Stimulated activated CD4-positive, alpha-beta T cell treated with anti-CD3 and anti-CD28 coated beads, Interleukin-1b, Interleukin-23, amount 100 ng/mL, for 24 hours (primary cell): ENCODE measurements at regions not wholly inside any gene's neighbourhood (a gene's known extent, or its start where the extent isn't known, plus 50 kb on each side); places are given as distances from the start of the nearest gene placed in this dataset.

Experiments used
- DNase-seq, 4 experiments: peaks; one replicate each; pipeline ENCODE4 v3.0.0-alpha.2; 2020; ENCODE audit warnings: low read depth in 4 of 4, low spot score in 1 of 4

GRCh38 chr15:61798631-61799030 is 261.6 kb downstream of the VPS13C start:
- no peak for DNase-seq

- no peak for DNase-seq
Observed at GRCh38 chr15:61796056-61796455, 264.2 kb downstream of the VPS13C start.

- DNase-seq, result no peak
Observed at GRCh38 chr15:61794881-61795280, 265.4 kb downstream of the VPS13C start.

- no peak for DNase-seq
Observed at GRCh38 chr15:61794276-61794675, 266.0 kb downstream of the VPS13C start.

GRCh38 chr15:61784734-61785133 is 275.5 kb downstream of the VPS13C start:
- no peak for DNase-seq

- DNase-seq, result no peak
Observed at GRCh38 chr15:61780278-61780980, 279.8 kb downstream of the VPS13C start.

GRCh38 chr15:61777689-61778088 is 282.6 kb downstream of the VPS13C start:
- DNase-seq, result no peak

GRCh38 chr15:61769557-61769956 is 290.7 kb downstream of the VPS13C start:
- no peak for DNase-seq

GRCh38 chr15:61768131-61768530 is 292.1 kb downstream of the VPS13C start:
- no peak for DNase-seq

GRCh38 chr15:61764981-61765380 is 295.3 kb downstream of the VPS13C start:
- no peak for DNase-seq

GRCh38 chr15:61764141-61764540 is 296.1 kb downstream of the VPS13C start:
- no peak for DNase-seq

- no peak for DNase-seq
Observed at GRCh38 chr15:61762676-61763075, 297.6 kb downstream of the VPS13C start.

GRCh38 chr15:61759639-61760038 is 300.6 kb downstream of the VPS13C start:
- no peak for DNase-seq

- no peak for DNase-seq
Observed at GRCh38 chr15:61756071-61756820, 304.0 kb downstream of the VPS13C start.

- no peak for DNase-seq
Observed at GRCh38 chr15:61755467-61755866, 304.8 kb downstream of the VPS13C start.

- DNase-seq, result no peak
Observed at GRCh38 chr15:61753018-61753710, 307.1 kb downstream of the VPS13C start.

GRCh38 chr15:61752001-61752400 is 308.2 kb downstream of the VPS13C start:
- DNase-seq, result no peak

- no peak for DNase-seq
Observed at GRCh38 chr15:61750271-61751084, 309.8 kb downstream of the VPS13C start.

GRCh38 chr15:61749169-61749568 is 311.1 kb downstream of the VPS13C start:
- no peak for DNase-seq

- no peak for DNase-seq
Observed at GRCh38 chr15:61748529-61748928, 311.7 kb downstream of the VPS13C start.

GRCh38 chr15:61746589-61746988 is 313.7 kb downstream of the VPS13C start:
- no peak for DNase-seq
